HG02759 (cell line): ENCODE measurements at regions not wholly inside any gene's neighbourhood (a gene's known extent, or its start where the extent isn't known, plus 50 kb on each side); places are given as distances from the start of the nearest gene placed in this dataset.

ENCODE experiments used
- ATAC-seq: cut with Tn5 transposase; IDR thresholded peaks from one replicate; pipeline ENCODE4 v1.9.1; 2021; ENCODE audit warnings: mild to moderate bottlenecking, moderate library complexity; ENCODE audit not compliant: unreplicated experiment

GRCh38 chr3:177946497-177946896 lies 589.7 kb upstream of the KCNMB2 start:
- no peak for ATAC-seq

DNA sequence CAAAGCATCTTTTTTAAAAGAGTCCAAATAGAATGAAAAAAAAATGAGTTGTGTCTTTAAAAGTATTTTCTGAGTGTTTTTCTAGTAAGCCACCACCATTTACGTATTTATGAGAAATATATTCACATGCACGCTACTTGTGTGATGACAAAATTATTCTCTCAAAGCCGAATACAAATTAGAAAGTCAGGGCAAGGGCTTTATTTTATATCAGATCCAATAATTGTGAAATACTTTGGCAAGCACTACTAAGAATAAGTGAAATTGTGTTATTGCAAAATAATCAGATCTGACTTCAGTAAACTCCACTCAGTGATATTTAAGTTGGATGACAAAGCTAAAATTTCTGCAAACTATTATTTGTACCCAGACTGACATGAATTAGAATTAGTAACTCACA lies 589.3 kb upstream of the KCNMB2 start:
- no peak for ATAC-seq

DNA sequence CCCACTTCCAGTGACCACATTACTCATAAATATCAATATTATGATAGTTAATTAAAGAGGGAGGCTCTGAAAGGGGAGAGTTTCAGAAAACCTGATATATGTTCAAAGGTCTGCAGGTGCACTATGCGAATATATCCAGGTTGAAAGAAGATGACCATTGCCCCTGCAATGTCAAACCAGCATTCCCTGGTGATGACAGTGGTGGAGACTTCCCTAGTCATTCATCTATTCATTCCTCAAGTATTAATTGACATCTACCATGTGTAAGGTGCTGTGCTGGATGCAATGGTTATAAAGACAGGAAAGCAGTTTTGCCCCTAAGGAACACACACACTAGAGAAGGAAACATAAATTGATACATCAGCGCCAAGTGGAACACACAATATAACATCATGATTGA lies 588.3 kb upstream of the KCNMB2 start:
- ATAC-seq, result no peak

DNA sequence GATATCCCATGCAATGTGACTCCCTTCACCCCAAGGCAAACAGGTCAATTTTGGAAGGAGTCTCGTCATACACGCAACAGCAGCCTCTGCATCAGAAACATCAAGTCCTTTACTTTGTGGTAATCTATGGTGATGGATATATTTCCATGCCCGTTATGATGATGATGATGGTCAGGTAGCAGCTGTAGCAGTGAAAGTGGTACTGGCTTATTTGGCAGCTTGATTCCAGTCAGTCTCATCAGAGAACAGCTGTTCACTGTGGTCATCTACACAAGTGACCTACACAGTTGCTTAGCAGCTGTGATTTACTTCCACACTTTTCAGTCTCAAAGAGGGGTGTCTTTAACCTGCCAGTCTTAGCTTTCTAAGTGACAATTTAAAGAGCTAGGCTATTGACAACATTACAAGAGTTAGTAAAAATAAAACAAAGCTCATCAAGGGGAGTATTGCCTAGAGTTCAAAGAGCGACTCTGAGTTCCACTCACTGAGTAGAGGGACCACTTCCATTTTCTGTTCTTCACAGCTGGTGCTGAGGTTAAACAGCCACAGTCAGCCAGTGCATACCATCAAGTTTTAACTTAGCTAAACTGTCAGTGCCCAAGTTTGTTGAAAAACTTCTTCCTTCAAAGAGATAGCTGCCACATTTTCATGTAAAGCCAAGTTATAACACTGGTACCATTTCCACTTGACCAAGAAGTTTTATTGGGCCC lies 587.4 kb upstream of the KCNMB2 start:
- no peak for ATAC-seq

- ATAC-seq, result no peak
Measured at GRCh38 chr3:177959188-177959587, 577.0 kb upstream of the KCNMB2 start.

DNA sequence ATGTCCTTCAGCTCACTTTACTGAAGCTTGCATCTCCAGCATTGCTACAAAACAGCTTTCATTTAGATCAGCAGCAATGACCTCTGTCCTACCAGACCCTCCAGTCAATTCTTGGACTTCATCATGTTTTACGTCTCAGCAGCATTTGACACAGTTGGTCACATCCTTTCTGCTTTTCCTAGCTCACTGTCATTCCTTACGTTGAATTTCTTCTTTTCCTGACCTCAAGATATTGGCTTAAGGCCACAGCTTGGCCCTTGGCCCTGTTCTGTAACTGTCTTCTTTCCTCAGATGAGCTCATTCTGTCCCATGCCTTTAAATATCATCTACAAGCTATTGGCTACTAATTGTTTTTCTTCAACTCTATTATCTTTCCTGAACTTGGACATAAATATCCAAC lies 576.2 kb upstream of the KCNMB2 start:
- no peak for ATAC-seq

- ATAC-seq, result no peak
Measured at GRCh38 chr3:177960722-177961121, 575.5 kb upstream of the KCNMB2 start.

DNA sequence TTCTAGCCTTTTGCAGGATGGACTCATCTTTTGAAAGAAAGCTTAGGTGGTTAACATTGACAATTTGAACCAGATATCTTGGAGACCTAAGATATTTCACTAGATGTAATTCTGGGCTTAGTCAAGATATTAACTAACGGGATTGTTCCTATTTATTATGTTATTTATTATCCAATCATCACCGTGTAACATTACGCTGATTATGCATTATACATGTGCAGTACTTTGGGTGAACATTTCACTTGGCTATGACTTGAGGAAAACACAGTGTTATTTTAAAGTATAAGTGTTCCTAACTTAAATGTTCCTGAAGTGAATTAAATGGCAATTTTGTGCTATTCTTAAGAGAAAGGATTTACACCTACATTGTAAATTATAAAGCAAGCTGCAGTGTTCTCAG lies 574.5 kb upstream of the KCNMB2 start:
- ATAC-seq, result no peak

DNA sequence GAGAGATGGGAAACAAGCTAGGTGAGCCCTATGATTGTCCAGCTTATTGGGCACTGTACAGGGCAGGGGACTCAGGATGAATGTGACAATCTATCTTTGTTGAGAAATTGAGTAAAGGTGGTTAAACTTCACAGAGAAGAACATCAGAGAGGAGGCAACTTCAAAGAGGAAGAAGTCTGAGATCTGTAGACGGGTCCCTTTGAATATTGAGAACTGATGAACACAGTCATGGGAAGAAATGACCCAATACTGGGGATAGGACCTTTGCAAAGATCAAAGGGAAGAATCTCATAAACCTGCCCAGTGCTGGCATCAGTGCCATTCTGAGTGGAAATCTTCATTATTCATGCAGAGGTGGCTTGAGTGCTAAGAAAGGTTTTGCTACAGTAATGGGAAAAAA lies 569.7 kb upstream of the KCNMB2 start:
- ATAC-seq, result no peak

GRCh38 chr3:177968891-177969290 lies 567.3 kb upstream of the KCNMB2 start:
- ATAC-seq, result no peak

- ATAC-seq, result peak; percentile 42
Measured at GRCh38 chr3:177973241-177973840, 562.9 kb upstream of the KCNMB2 start.

DNA sequence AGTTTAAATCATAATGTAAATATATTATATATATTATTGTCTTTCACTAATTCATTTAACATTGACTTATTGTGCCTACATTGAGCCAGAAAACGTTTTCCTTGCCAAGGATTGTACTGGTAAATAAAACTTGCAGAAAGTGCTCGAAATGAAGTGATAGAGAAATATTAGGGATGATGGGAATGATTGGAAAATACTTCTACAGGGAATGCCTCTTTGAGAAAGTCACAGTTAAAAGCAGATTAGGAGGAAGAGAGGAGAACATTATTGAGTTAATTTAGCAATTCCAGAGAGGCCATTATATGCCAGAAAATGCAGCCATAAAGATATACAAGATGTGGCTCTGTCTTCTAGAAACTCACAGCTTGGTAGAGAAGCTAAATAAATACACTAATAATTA lies 560.0 kb upstream of the KCNMB2 start:
- ATAC-seq, result no peak

DNA sequence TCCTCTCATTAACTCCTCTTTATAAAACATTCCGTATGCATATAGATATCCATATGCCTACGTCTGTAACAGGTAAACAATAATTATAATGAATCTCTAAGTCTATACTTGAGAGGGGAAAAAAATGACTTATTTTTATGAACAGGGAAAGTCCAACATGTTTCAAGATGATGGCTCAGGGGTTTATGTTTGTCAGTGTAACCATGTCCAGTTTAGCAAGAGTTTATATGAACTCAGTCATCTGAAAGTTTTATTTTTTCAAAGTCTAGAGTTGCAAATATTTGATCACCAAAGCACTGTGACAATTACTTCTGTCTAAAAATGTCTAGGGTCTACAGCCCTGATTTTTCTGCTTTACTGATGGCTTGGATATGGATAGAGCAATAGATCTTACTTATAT lies 559.4 kb upstream of the KCNMB2 start:
- no peak for ATAC-seq

DNA sequence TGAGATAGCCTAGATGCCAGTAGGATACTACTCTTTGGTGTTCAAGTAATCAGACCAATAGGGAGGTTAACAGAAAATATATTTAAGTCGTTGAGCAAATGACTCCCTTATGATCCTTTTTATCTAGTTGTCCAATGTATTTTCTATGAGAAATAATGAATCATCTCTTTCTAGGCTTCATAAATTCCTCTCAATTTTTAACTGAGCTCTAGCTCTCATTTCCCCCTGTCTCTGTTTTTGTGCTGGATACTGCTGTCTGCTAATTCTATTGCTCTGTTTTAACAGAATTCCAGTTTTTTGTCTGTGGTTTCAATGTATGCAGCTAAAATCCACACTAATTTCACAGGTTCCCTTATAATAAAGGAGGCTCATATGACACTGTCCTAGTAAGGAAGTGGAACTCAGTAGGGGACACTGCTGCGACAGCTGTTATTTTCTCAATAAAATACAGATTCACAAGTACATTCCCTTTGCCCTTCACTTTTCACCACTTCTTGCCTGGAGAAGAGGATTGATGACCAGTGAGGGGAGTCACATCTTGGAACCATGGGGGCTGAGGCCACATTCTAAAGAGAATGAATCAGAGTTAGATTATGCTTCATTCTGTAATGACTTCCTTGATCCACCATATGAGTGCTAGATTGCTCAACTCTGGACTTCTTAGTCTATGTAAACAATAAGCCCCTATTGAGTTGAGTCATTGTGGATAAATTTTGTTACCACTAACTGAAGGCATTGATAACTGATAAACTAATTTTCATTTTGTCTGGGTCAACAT lies 558.7 kb upstream of the KCNMB2 start:
- ATAC-seq, result no peak

GRCh38 chr3:177978946-177979345 lies 557.3 kb upstream of the KCNMB2 start:
- ATAC-seq, result no peak

DNA sequence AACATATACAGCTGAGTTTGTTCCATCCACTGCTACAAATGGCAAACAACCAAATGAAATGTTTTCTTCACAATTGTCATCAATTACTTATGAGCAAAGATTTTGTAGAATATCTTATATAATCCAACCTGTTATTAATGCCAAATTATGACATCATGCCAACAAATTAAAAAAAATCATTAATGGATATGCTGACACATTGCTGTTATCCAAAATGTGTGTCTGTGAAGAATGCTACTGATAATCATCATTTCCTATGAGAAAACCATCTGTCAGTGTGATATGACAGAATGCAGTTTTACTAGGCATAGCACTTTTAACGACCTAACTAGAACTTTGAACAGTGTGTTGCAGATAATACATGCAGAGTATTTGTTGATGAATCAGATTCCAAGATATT lies 556.5 kb upstream of the KCNMB2 start:
- no peak for ATAC-seq

DNA sequence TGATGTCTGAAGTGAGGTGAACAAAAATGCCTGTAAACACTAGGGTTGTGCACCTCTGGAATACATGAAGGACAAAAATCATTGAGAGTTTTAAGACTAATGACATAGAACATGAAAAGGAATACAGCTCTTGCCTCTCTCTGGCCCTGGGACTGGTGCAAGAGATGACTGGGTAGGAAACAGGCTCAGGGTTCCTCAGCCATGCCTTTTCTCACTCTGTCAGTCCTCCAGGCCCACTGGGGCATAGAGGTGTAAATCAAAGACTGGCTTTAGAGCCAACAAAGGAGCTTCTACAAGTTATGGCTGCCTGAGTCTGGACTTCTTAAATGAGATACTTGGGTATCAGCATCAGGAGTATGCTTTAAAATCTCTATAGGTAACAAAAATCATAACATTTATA lies 554.7 kb upstream of the KCNMB2 start:
- no peak for ATAC-seq

- no peak for ATAC-seq
Measured at GRCh38 chr3:177982034-177982433, 554.2 kb upstream of the KCNMB2 start.

DNA sequence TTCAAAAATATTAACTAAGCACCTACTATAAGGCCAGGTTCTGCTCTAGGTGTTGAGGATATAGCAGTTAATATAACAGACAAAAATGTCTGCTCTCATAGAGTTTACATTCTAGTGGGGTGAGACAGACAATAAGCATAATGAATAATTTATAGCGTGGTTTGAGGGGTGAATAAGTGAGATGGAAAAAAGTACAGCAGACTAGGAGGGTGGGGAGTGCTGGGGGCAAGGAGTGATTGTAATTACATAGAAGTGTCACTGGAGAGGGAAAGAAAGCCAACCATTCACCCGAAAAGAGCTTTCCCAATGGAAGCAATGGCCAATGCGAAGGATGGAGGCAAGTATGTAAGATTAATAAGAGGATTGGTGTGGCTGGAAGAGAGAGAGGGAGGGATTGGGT lies 552.9 kb upstream of the KCNMB2 start:
- ATAC-seq, result no peak

DNA sequence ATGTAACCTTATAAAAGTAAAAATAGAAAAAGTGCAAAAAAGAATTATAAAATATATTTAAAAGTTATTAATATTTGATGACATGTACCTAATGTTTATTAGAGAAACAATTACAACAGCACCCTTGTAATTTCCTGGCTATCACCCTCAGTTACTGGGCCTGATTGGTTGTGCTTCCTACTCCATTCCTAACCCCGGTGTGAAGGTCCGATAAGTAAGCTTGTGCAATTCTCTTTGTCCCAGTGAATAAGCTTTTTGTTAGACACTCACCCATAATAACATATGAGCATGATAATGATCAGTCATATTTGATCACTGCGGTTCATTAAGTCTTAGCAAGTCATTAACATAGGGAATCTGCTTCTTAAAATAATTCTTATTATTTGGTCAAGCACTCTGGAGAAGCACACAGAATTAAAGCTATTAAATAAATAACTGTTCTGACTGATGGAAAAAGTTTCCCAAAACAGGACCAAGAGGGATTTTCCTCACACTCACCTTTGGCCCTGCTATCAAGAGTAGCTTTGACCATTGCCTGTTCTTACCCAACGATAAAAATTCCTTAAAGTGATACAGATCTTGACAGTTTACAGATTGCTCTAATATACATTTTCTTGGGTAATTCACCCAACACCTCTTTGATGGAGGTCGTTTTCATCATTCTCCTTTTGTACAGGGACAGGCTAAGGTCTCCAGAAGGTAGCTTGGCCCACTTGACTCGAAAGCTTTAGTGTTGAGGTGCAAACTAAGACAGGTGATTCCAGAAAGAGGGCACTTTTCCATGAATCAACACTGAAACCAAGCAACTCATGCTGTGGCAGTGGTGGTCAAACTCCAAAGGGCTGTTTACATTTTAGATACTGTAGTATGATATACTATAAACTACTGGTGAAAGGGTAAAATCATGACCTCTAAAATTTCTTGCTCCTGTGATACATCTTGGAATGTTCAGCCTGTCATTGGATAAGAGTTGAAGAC lies 543.0 kb upstream of the KCNMB2 start:
- no peak for ATAC-seq

DNA sequence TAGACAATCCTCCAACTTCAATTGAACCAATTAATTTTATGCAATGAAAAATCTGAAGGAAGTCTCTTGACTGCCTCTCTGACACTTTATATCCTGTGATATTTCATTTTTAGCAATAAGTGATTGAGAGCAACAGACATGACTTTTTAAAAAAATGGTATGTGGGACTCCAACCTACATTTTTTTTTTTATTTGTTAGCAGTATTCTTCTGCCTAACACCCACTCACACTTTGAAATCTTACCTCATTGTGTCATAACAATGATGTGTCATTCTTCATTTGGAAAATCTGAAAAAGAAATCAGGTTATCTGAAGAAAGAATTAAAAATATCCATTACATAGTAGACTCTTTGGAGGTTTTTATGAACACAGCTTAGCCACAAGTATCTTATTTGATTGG lies 541.3 kb upstream of the KCNMB2 start:
- no peak for ATAC-seq
